ENCODE measurements at regions not wholly inside any gene's neighbourhood (a gene's known extent, or its start where the extent isn't known, plus 50 kb on each side); places are given as distances from the start of the nearest gene placed in this dataset.

GRCh38 chr5:82336959-82337351, 58.8 kb upstream of the RPS23 start:
- peaks cover 0 to 2% (median 0%) of the 10 kb centered on the region in 4 experiments; a peak in 1 of 7 replicates for H3K27me3 ChIP-seq (replicated peaks in 1 of 4; ENCODE audit: control insufficient read depth in 3 of 4, extremely low read depth in 1 of 4, insufficient read depth in 3 of 4, low read length in 3 of 4)
- no peak overlapping the region for H2AFZ ChIP-seq (ENCODE audit: low read length)
- H3K4me1 ChIP-seq (replicated peaks in 1 of 4; ENCODE audit: control insufficient read depth in 3 of 4, insufficient read depth in 4 of 4, low read length in 3 of 4) = no peaks in the 10 kb centered on the region
- DNase-seq (ENCODE audit: low read depth in 1 of 2, low spot score in 2 of 2) (no peak), FAIRE-seq (no peak)
- no peaks in the 10 kb centered on the region for H3K36me3 ChIP-seq (ENCODE audit: control insufficient read depth in 2 of 4, insufficient read depth in 4 of 4, low read length in 3 of 4)
- H3K4me2 ChIP-seq (ENCODE audit: insufficient read depth in 1 of 2, low read depth in 2 of 2, low read length in 2 of 2) = no peak overlapping the region
- no peaks in the 10 kb centered on the region for H3K23me2 ChIP-seq (ENCODE audit: low read depth, low read length)
- H2BK120ac ChIP-seq (replicated peaks; ENCODE audit: low read depth, low read length) = no peak overlapping the region
- H3K4me3 ChIP-seq (ENCODE audit: extremely low read depth in 1 of 4, insufficient read depth in 2 of 4, low read depth in 3 of 4, low read length in 4 of 4) = no peak overlapping the region
- H4K20me1 ChIP-seq (replicated peaks in 1 of 2; ENCODE audit: control insufficient read depth in 1 of 2, insufficient read depth in 2 of 2, low read length in 2 of 2) = no peaks in the 10 kb centered on the region
- H3K9ac ChIP-seq (replicated peaks in 1 of 4; ENCODE audit: extremely low read depth in 1 of 4, low read depth in 3 of 4, low read length in 3 of 4) = no peak overlapping the region
- no peak for TF ChIP-seq ZNF274 (IDR thresholded peaks at IDR 0.05; ENCODE audit: borderline replicate concordance, extremely low read depth, low read length)
- no peak for TF ChIP-seq CBX5 (IDR thresholded peaks at IDR 0.05; ENCODE audit: low read depth, low read length)
- no peak for TF ChIP-seq BACH1 (IDR thresholded peaks at IDR 0.05; ENCODE audit: low read length)
- TF ChIP-seq BRCA1 (IDR thresholded peaks at IDR 0.05; ENCODE audit: low read depth, low read length) = no peak
- TF ChIP-seq POU5F1 (IDR thresholded peaks at IDR 0.05; ENCODE audit: low read depth, low read length) = no peak
- TF ChIP-seq CHD1 (IDR thresholded peaks at IDR 0.05; ENCODE audit: low read depth, low read length) = no peak
- TF ChIP-seq GABPA (IDR thresholded peaks at IDR 0.05; ENCODE audit: borderline replicate concordance, insufficient read depth, low read length) = no peak
- no peak for TF ChIP-seq RAD21 (IDR thresholded peaks at IDR 0.05 in 1 of 2, conservative IDR thresholded peaks at IDR 0.05 in 1 of 2; ENCODE audit: low read depth in 2 of 2, low read length in 2 of 2)
- no peak for TF ChIP-seq SAP30 (IDR thresholded peaks at IDR 0.05; ENCODE audit: insufficient read depth, insufficient replicate concordance, low read length)
- no peak for TF ChIP-seq NRF1 (IDR thresholded peaks at IDR 0.05; ENCODE audit: low read depth, low read length)
- no peak for TF ChIP-seq MAX (IDR thresholded peaks at IDR 0.05)
- no peak overlapping the region for H2BK12ac ChIP-seq (ENCODE audit: low read depth, low read length)
- H2BK20ac ChIP-seq (ENCODE audit: low read length) = no peak overlapping the region
- no peak overlapping the region for H4K5ac ChIP-seq (ENCODE audit: insufficient read length, low read depth, low read length)
- no peak overlapping the region for H3K14ac ChIP-seq (ENCODE audit: insufficient read length)
- H2BK15ac ChIP-seq (ENCODE audit: low read length) = no peak overlapping the region
- CTCF ChIA-PET (ENCODE audit: partially characterized antibody) = interaction anchor here (1.2 to 2.2 kb wide), 3 partner anchors 12 to 27 kb away, joined by 4 to 7 read pairs (median 5); no protein-coding TSS in a partner anchor
- no peak overlapping the region for H3K27ac ChIP-seq (ENCODE audit: low read depth, low read length)
- no peak overlapping the region for H3K4ac ChIP-seq (replicated peaks; ENCODE audit: insufficient read length, low read depth, low read length)
- H2AK5ac ChIP-seq (ENCODE audit: low read depth, low read length) = no peak overlapping the region
- H4K8ac ChIP-seq (ENCODE audit: extremely low read depth, insufficient read depth, low read length) = no peak overlapping the region
- no peaks in the 10 kb centered on the region for H3K9me3 ChIP-seq (ENCODE audit: insufficient read depth in 2 of 2, low read depth in 1 of 2, low read length in 1 of 2)
- no peak overlapping the region for H3K23ac ChIP-seq (ENCODE audit: insufficient read length)
- no peak overlapping the region for H3K18ac ChIP-seq (ENCODE audit: extremely low read depth, low read length)
- no peaks in the 10 kb centered on the region for H3K79me1 ChIP-seq (ENCODE audit: low read depth, low read length)
- 94% methylated on average over 1 of the region's 1 CpG; no CpG with 5 or more reads in 1 of the 2 experiments for WGBS, 2 experiments (ENCODE audit: extremely low coverage in 1 of 2, insufficient coverage in 1 of 2, insufficient read length in 1 of 2, insufficient replicate concordance in 2 of 2, low coverage in 1 of 2, low lambda C conversion rate in 2 of 2, missing lambda C conversion rate in 1 of 2)
- no peak overlapping the region for H2BK5ac ChIP-seq (ENCODE audit: low read depth, low read length)
- POLR2A ChIA-PET (ENCODE audit: partially characterized antibody) = interaction anchor here (0.8 kb wide), 1 partner anchor 11 kb away, joined by 3 read pairs; no protein-coding TSS in a partner anchor
- H3K79me2 ChIP-seq (ENCODE audit: control insufficient read depth in 1 of 2, insufficient read depth in 2 of 2, low read length in 2 of 2) = no peaks in the 10 kb centered on the region
- no peak overlapping the region for H4K91ac ChIP-seq (replicated peaks; ENCODE audit: insufficient read length, low read length)
- no peak overlapping the region for H3K56ac ChIP-seq (replicated peaks; ENCODE audit: insufficient read length, low read depth, low read length)

Data from H1 (cell line).